ENCODE measurements at regions not wholly inside any gene's neighbourhood (a gene's known extent, or its start where the extent isn't known, plus 50 kb on each side); places are given as distances from the start of the nearest gene placed in this dataset.

GRCh38 chr13:60242043-60242595, 78.4 kb upstream of the DIAPH3 start:
- CTCF ChIA-PET = no interaction called here

More at GRCh38 chr13:60242043-60242595, 78.4 kb upstream of the DIAPH3 start:
- Mint-ChIP-seq H3K36me3 (no peaks in the 10 kb centered on the region), H3K27me3 (ENCODE audit: low read depth) (no peaks in the 10 kb centered on the region), H3K27ac (no peak overlapping the region), H3K4me3 (no peak overlapping the region), H3K9me3 (peaks cover 6% of the 10 kb centered on the region), H3K4me1 (peaks cover 9% of the 10 kb centered on the region)
- POLR2A ChIA-PET = no interaction called here
- ATAC-seq (no peak), DNase-seq (ENCODE audit: low spot score) (no peak)
- TF ChIP-seq ZNF317 (CRISPR knock-in tag; IDR thresholded peaks at IDR 0.05; ENCODE audit: borderline replicate concordance, low read depth) (no peak), EMX1 (CRISPR knock-in tag; IDR thresholded peaks at IDR 0.05) (no peak), E2F1 (CRISPR knock-in tag; IDR thresholded peaks at IDR 0.05) (no peak), TEAD1 (CRISPR knock-in tag; IDR thresholded peaks at IDR 0.05) (no peak), ZNF512 (CRISPR knock-in tag; IDR thresholded peaks at IDR 0.05; ENCODE audit: borderline replicate concordance) (no peak), ELF4 (CRISPR knock-in tag; IDR thresholded peaks at IDR 0.05; ENCODE audit: low read depth) (no peak), KAT7 (CRISPR knock-in tag; IDR thresholded peaks at IDR 0.05; ENCODE audit: borderline replicate concordance) (no peak), IRF1 (CRISPR knock-in tag; IDR thresholded peaks at IDR 0.05) (no peak), ZNF263 (CRISPR knock-in tag; IDR thresholded peaks at IDR 0.05; ENCODE audit: low read depth) (no peak), NR2C2 (CRISPR knock-in tag; IDR thresholded peaks at IDR 0.05) (no peak), ZNF219 (CRISPR knock-in tag; IDR thresholded peaks at IDR 0.05; ENCODE audit: borderline replicate concordance) (no peak), FOXP1 (CRISPR knock-in tag; IDR thresholded peaks at IDR 0.05; ENCODE audit: borderline replicate concordance) (no peak), ATF6 (CRISPR knock-in tag; IDR thresholded peaks at IDR 0.05) (no peak), MLX (CRISPR knock-in tag; IDR thresholded peaks at IDR 0.05) (no peak), PRRX2 (CRISPR knock-in tag; IDR thresholded peaks at IDR 0.05) (no peak), CTCF (IDR thresholded peaks at IDR 0.05) (no peak), OVOL2 (CRISPR knock-in tag; IDR thresholded peaks at IDR 0.05; ENCODE audit: borderline replicate concordance) (no peak), ARID4B (CRISPR knock-in tag; IDR thresholded peaks at IDR 0.05; ENCODE audit: borderline replicate concordance) (no peak)
